RWPE2 (cell line): ENCODE measurements at regions not wholly inside any gene's neighbourhood (a gene's known extent, or its start where the extent isn't known, plus 50 kb on each side); places are given as distances from the start of the nearest gene placed in this dataset.

Experiments used
- ATAC-seq: fragments of 200-7000 bp; cut with Tn5 transposase; 3 replicates; pipeline ENCODE4 v1.9.1; 2021; ENCODE audit warnings: low read depth
- DNase-seq: peaks from one replicate; pipeline ENCODE4 v3.0.0-alpha.2; 2020; ENCODE audit warnings: low spot score
- H3K27ac ChIP-seq: fragments of 450-650 bp; 2 replicates; pipeline ENCODE4 v1.5.1; 2017; ENCODE audit warnings: mild to moderate bottlenecking; ENCODE audit not compliant: poor library complexity, severe bottlenecking
- H3K27me3 ChIP-seq: fragments of 250-450 bp; sonication (Bioruptor Pico); 2 replicates; pipeline ENCODE4 v1.5.1; 2021; ENCODE audit warnings: mild to moderate bottlenecking, moderate library complexity; ENCODE audit not compliant: insufficient read depth, poor library complexity, severe bottlenecking
- H3K36me3 ChIP-seq: fragments of 250-450 bp; sonication (Bioruptor Pico); 2 replicates; pipeline ENCODE4 v1.5.1; 2020; ENCODE audit warnings: low read depth, mild to moderate bottlenecking, moderate library complexity
- H3K4me1 ChIP-seq: fragments of 250-450 bp; sonication (Bioruptor Pico); 2 replicates; pipeline ENCODE4 v1.5.1; 2021; ENCODE audit warnings: mild to moderate bottlenecking, moderate library complexity; ENCODE audit not compliant: insufficient read depth, poor library complexity, severe bottlenecking
- H3K4me3 ChIP-seq: fragments of 250-450 bp; sonication (Bioruptor Pico); 2 replicates; pipeline ENCODE4 v1.5.1; 2021; ENCODE audit warnings: mild to moderate bottlenecking, moderate library complexity; ENCODE audit not compliant: severe bottlenecking
- H3K9me3 ChIP-seq: fragments of 250-450 bp; sonication (Bioruptor Pico); 2 replicates; pipeline ENCODE4 v1.5.1; 2021; ENCODE audit warnings: mild to moderate bottlenecking, moderate library complexity; ENCODE audit not compliant: severe bottlenecking
- TF ChIP-seq, protein P1 (sequence below): fragments of 450-650 bp; IDR thresholded peaks from one replicate; pipeline ENCODE4 v1.5.1; 2017; ENCODE audit warnings: mild to moderate bottlenecking, moderate library complexity; ENCODE audit not compliant: poor library complexity, severe bottlenecking

DNA sequence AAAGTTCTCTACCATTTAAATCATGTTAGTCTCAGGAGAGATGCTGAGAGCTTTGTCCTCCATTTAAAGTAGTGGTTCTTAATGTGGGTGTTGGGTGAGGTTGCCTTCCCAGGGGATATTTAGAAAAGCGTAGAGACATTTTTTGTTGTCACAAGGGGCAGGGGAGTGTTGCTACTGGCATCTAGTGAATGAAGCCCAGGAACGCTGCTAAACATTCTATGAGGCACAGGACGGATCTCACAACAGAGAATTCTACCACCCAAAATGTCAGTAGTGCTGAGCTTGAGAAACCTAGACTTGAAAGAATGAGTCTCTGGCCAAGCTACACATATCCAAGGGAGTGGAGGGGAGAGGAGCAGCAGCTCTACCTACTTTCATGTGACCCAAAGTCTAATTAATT is 60.7 kb upstream of the CTNNB1 start:
- peaks cover 17% of the 10 kb centered on the region for H3K4me1 ChIP-seq
- no peaks in the 10 kb centered on the region for H3K27me3 ChIP-seq
- TF ChIP-seq, protein P1, sequence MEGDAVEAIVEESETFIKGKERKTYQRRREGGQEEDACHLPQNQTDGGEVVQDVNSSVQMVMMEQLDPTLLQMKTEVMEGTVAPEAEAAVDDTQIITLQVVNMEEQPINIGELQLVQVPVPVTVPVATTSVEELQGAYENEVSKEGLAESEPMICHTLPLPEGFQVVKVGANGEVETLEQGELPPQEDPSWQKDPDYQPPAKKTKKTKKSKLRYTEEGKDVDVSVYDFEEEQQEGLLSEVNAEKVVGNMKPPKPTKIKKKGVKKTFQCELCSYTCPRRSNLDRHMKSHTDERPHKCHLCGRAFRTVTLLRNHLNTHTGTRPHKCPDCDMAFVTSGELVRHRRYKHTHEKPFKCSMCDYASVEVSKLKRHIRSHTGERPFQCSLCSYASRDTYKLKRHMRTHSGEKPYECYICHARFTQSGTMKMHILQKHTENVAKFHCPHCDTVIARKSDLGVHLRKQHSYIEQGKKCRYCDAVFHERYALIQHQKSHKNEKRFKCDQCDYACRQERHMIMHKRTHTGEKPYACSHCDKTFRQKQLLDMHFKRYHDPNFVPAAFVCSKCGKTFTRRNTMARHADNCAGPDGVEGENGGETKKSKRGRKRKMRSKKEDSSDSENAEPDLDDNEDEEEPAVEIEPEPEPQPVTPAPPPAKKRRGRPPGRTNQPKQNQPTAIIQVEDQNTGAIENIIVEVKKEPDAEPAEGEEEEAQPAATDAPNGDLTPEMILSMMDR = no peak
- DNase-seq = no peak
- H3K9me3 ChIP-seq = no peaks in the 10 kb centered on the region
- no peak overlapping the region for H3K4me3 ChIP-seq
- no peaks in the 10 kb centered on the region for H3K36me3 ChIP-seq
- peak overlapping the region; percentile 90 for H3K27ac ChIP-seq
- no peak for ATAC-seq

DNA sequence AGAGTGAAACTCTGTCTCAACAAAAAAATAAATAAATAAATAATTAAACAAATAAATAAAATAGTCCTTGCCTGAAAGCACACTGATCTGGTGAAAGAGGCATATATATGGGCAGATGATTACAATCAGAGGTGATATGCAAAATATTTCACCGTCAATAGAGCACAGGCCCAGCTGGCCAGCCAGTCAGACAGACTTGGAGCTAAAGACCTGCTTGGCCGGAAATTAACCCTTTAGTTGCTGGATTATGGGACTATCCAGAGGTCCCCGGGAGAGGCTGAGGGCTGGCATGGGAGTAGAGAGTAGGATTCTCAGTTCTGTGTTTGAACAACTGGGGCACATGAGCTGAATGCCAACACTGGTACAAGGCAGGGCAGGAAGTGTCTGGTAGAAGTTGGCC is 59.1 kb upstream of the CTNNB1 start:
- Histone ChIP-seq H3K27ac (no peak overlapping the region), H3K36me3 (no peaks in the 10 kb centered on the region), H3K4me1 (peaks cover 17% of the 10 kb centered on the region), H3K27me3 (no peaks in the 10 kb centered on the region), H3K9me3 (no peaks in the 10 kb centered on the region), H3K4me3 (no peak overlapping the region)
- ATAC-seq = no peak
- DNase-seq = no peak
- TF ChIP-seq, protein P1 = no peak

DNA sequence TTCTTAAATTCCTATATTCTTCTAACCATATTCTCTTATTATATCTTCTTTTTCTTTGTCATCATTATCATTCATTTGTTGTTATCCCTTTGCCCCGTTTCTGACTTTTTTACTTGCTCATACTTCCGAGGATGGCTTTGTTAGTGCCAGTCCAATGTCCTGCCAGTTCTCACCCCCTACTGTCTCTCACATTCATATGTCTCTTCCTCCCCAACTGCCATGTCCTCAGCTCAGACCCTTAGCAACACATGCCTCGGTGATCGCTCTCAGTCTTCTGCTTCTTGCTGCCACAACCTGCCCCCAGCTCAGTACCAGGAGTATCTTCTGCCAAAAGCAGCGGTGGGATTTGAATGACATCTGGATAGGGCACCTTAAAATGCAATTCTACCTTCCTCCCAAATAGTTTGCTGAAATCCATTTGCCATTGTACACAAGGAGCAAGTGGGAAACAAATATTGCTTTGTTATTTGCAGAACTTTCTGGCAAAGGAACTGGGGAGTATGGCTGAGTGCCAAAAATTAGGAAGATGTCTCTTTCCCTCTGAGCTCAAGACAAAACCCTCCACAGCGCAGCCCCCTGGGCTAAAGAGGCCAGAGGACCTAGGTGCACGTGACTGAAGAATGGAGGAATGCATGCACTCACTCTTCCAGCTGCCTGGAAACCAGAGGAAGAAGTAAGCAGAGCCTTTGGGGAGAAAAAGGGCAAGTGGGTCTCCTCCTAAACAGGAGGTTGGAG is 57.7 kb upstream of the CTNNB1 start:
- TF ChIP-seq, protein P1 = no peak
- Histone ChIP-seq H3K9me3 (no peaks in the 10 kb centered on the region), H3K27ac (no peak overlapping the region), H3K27me3 (no peaks in the 10 kb centered on the region), H3K36me3 (no peaks in the 10 kb centered on the region), H3K4me1 (peaks cover 17% of the 10 kb centered on the region), H3K4me3 (no peak overlapping the region)
- ATAC-seq (no peak), DNase-seq (no peak)

DNA sequence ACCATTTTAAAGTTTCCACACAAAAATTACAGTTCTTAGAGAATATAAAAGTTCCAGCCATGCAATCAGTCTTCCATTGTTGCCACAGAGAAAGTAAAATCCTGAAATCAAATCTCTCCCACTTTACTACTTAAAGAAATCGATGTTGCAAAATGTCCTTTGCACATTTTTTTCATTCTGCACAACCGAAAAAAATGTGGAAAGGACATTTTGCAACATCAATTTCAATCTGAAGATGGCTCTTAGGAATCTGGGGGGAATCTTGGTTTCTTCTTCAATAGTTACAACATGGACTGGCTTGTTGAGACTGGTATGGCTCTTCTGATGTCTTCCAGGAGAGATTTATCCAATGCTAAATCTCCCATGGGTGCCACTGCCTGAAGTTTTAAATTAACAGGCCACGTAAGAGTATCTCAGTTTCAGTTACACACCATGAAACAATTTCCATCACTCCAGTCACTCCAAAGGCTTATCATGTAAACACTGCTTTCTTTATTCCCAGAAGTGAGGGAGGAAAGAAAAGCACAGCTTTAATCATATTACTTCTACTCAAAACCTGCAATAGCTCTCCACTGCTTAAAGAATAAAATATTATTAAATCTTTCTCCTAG is 55.8 kb upstream of the CTNNB1 start:
- no peak for DNase-seq

More for the DNA sequence above, 55.8 kb upstream of the CTNNB1 start:
- H3K4me3 ChIP-seq = no peak overlapping the region
- no peaks in the 10 kb centered on the region for H3K27me3 ChIP-seq
- no peak overlapping the region for H3K27ac ChIP-seq
- H3K36me3 ChIP-seq = no peaks in the 10 kb centered on the region
- no peaks in the 10 kb centered on the region for H3K9me3 ChIP-seq
- TF ChIP-seq, protein P1 = no peak
- peaks cover under 1% of the 10 kb centered on the region for H3K4me1 ChIP-seq
- ATAC-seq = no peak
